SIG-M5 treated with dmso at 0.1 percent for 504 hours (cell line): ENCODE measurements at regions not wholly inside any gene's neighbourhood (a gene's known extent, or its start where the extent isn't known, plus 50 kb on each side); places are given as distances from the start of the nearest gene placed in this dataset.

Experiments
- DNase-seq: peaks from one replicate; lab custom pipeline; 2025; ENCODE audit not compliant: unreplicated experiment; lab: John Stamatoyannopoulos, UW

- no peak for DNase-seq
Observed at GRCh38 chr6:139529420-139529819, 155.0 kb upstream of the CITED2 start.

DNA sequence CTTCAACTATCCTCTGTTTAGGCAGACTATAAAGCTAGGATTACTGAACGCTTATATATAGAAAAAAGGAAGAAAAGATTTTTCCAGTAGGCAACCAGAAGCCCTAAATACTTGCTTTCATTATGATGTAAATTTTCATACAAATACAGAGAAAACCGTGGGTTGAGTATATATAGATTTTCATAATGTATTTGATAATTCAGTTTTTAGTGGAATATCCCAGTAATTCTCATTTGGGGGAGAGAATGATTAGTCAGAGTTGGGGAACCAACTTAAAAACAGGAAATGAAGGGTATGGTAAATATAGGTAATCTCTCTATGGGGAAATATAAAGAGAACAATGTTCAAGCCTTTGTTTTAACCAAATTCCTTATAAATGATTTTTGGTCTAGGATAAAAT lies 154.0 kb upstream of the CITED2 start:
- no peak for DNase-seq

GRCh38 chr6:139525415-139525814 lies 151.0 kb upstream of the CITED2 start:
- no peak for DNase-seq

DNA sequence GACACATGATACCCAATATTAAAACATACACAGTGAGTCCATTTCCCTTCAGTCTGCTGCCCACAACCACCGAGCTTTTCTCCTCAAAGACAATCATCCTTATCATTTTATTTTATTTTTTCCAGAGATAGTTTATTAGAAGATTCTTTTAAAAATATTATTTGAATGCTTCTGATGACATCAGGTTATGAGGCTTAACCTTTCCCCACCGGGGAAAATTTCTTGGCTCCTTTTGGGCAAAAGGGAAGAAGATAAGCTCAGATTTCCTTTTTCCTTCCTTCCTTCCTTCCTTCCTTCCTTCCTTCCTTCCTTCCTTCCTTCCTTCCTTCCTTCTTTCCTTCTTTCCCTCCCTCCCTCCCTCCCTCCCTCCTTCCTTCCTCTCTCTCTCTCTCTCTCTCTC lies 149.5 kb upstream of the CITED2 start:
- DNase-seq: no peak

DNA sequence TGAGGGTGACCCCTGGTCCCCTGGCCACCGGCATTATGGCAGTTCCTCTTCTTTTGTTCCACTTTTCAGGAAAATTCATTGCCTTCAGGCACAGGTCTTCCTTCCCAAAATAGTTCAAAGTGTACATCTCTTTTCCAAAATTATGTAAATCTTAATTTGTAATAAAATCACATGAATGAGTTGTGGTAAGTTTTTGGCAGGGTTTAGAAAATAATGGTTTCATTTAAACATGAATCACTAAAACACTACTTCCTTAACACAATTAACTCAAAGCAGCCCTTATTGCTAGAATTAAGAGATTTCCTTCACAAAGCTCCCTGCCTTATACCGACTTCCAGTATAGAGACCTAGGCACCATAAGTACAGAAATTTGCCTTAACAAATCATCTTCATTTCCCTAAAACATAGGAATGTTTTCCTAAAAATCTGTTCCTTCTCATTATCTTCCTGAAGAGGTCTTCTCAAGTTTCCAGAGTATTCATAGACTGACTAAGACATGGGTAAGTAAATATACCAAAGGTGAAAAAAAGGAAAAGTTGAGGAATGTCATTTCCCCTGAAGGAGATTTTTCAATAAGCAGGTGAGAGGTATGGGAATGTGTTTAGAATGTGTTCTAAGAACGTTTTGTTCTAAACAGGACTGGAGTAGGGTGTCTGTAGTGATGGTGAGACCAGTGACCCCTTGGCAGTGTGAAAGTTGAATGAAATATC lies 148.2 kb upstream of the CITED2 start:
- no peak for DNase-seq

DNA sequence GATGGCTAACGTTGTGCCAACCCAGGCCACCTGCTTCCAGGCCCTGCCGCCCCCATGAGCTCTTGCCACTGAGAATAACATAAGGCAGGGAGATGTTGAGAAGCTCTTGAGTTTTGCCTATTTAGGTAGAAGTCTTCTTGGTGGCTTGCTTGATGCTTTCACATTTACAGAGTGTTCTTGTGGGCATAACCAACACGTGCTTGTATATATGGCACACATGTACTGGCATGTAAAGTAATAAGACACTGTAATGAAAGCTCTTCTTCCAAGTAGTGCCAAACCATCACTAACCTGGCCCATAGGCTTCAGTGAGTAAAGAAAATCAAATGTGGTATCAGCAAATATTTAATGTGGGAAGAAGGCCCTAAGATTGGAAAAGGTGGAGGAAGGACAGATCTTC lies 146.9 kb upstream of the CITED2 start:
- no peak for DNase-seq

DNA sequence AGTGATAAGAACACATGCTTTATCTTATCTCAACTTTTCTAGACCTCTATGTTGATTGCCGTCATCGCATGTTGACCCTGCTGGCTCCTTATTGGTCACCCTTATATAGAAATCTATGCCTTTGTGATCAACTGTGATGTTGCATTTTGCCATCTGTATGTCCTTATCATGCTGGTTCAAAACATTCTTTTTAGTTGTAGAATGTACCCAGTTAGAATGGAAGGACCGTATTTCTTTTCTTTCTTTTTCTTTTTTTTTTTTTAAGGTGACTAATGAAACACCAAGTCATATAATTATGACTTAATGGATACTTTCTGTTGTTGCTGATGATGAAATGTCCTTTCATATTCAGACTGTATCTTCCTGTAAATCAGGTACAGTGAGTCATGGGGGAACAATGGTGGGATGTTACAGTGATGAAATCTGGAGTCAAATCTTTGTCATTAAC lies 145.9 kb upstream of the CITED2 start:
- no peak for DNase-seq

DNA sequence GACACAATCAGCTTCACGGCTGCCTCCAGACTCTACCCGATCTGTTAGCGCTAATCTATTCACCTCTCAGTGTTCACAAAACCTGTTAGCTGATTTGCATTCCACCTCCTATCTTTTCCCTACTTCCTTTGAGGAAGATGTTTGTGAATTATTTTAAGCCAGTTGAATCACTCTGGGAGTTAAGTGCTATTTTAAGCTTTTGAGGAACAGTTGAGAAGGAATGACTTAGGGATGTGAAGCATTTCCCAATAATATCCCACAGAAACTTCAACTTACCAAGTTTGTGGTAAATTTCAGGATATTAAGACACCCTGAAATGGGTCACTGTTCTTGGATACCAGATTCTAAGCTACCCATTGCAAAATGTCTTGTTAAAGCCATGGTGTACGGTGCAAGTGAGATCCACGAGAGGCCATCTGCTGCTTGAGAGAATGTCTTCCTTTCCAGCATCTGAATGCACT lies 145.2 kb upstream of the CITED2 start:
- DNase-seq: peak; percentile 41

GRCh38 chr6:139519097-139519496 lies 144.6 kb upstream of the CITED2 start:
- no peak for DNase-seq

- DNase-seq: no peak
Observed at GRCh38 chr6:139518556-139519091, 144.2 kb upstream of the CITED2 start.

- peak; percentile 84 for DNase-seq
Observed at GRCh38 chr6:139517998-139518555, 143.6 kb upstream of the CITED2 start.

DNA sequence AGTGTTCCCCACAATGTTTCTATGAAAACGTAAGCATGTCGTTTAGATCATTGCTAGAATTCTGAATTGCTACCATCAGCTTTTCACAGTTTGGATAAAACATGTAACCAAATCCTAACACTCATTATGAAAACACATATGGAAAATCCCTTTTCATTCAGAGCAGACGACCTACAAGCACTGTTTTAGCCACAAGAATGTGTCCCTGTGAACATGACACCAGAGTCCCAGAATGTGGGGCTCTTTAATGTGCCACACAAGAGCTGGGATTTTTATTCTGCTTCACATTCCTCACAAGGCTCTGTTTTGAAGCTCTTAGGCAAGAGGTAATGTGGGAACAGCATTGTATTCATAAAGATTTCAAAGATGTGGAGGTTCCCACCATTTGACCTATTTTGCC lies 141.1 kb upstream of the CITED2 start:
- no peak for DNase-seq

- DNase-seq: no peak
Observed at GRCh38 chr6:139514819-139515218, 140.4 kb upstream of the CITED2 start.

DNA sequence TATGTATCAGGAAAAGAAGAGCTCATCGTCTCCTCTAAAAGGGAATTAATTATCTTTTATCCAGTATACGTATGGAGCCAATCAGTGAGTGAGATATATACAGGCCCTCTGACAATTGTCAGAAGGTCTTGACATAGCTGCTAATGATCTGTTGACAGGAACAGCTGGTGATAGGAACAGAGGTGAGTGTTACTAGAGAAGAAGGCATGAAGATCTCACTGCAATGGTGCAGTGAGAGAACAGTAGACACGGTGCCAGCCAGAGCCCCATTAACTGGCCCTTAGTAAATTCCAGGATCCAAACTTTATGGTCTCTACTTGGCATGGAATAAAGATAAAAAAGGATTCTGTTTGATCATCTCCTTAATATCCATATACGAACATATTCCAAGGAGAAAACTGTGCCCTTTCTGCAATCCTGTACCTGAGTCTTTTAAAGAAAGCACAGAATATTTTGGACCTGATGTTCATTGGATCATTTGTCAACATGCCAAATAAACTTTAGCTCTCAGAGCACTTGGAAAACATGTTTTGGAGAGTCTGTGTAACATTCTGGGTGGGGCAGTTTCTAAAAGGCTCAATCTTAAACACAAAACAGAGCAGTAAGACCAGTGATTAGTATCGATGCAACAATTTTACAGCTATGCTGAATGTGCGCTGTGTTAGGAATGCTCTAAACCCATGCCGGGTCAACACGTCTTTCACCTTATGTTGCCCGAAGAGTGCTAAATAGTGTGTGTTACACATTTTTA lies 135.8 kb upstream of the CITED2 start:
- DNase-seq: no peak

GRCh38 chr6:139509167-139509566 lies 134.7 kb upstream of the CITED2 start:
- no peak for DNase-seq

DNA sequence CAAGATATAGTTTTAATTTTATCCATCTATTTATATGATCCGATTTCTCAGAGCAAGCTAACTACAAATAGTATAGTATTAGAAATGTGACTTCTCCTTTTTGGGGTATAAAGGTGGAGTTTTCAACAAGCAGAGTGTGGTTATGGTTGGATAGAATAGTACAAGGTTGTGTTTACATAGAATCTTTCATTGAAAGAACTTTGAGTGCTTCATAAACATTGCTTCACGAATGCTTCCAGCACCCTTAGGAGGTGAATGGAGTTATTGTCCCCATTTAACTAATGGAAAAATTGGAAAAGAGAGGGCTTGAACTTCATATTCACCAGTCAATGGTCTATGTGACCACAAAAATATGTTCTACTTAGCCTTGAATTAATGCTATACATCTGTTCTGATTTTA lies 134.1 kb upstream of the CITED2 start:
- no peak for DNase-seq

- no peak for DNase-seq
Observed at GRCh38 chr6:139508023-139508422, 133.6 kb upstream of the CITED2 start.

GRCh38 chr6:139500977-139501376 lies 126.5 kb upstream of the CITED2 start:
- no peak for DNase-seq

- DNase-seq: no peak
Observed at GRCh38 chr6:139498715-139499114, 124.3 kb upstream of the CITED2 start.

- no peak for DNase-seq
Observed at GRCh38 chr6:139497345-139497961, 123.0 kb upstream of the CITED2 start.

- no peak for DNase-seq
Observed at GRCh38 chr6:139496654-139497344, 122.4 kb upstream of the CITED2 start.
